ENCODE measurements at regions not wholly inside any gene's neighbourhood (a gene's known extent, or its start where the extent isn't known, plus 50 kb on each side); places are given as distances from the start of the nearest gene placed in this dataset.

DNA sequence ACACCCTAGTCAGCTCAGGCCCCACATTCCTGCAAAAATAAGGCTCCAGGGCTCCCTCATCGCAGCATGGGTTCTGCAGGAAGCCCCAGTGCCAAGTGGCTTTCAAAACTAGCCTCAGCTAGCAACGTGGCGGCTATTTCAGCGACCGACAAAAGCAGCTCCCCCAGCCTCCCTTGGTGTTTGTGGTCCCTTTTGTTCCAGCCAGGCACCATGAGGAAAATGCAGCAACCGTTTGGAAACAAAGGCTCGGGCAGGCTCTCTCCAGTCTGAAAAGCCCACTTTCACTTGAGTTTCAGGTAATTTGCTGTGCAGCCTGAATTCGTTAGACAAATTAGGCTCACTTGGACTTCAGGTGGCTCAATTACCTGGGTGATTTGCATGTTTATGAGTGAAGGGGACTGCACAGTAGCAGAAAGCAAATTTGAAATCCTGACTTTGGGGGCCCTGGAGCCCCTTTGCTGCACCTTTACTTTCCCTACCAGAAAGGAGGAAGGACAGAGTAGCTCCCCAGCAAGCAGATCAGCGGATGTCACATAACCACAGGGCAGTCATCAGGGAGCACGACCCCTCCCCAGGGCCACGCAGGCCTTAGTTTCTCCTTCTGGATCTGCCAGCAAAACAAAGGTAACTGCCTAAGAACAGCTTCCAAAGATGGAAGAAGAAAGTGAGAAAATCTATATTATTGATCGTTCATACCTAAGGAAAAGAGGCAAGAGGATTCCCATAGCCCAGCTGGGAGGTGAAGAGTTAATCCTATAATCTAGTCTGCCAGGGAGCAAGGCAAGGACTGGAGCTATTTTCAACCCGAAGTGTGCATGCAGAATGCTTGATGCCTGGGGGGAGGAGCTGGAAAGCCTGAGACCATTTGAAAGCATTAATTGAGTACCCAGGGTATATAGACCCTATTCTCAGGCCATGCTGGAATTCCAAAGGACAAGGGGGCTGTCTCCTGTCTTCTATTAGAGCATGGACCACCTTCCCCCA is 143.1 kb upstream of the SDK2 start:
- no peak for DNase-seq

DNA sequence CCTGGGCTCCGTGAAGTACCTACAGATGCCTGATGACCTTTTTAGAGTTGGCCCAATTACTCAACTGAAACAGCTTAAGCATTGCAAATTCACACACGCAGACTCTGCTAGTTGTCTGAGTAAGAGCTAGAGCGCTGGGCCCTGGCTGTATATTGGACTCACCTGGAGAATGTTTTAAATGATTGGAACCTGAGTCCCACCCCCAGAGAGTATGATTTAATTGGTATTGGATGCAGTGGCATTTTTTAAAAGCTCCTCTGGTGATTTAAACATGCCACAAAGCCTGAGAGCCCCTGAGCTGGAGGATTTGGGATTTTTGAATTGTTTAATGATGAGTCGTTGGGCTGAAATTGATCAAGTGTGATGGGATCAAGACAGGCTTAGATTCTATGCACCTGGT is 143.9 kb upstream of the SDK2 start:
- DNase-seq = no peak

DNA sequence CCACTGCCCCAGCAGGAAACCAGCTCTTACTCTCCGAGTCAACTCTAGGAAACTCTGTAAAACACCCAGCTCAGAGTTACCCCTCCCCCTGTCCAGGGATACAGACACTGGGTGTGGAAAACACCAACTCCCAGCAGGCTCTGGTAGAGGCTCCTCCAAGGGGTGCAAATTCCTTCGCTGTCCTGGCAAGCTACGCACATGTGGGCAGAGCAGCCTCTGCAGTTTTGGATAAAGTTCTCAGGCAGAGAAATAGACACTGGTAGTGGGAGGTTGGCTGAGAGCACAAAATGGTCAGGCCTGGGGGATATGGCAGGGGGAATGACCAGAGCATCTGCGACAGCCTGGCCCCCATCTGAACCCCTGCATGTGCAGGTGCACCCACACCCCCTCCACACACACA is 146.9 kb upstream of the SDK2 start:
- no peak for DNase-seq

DNA sequence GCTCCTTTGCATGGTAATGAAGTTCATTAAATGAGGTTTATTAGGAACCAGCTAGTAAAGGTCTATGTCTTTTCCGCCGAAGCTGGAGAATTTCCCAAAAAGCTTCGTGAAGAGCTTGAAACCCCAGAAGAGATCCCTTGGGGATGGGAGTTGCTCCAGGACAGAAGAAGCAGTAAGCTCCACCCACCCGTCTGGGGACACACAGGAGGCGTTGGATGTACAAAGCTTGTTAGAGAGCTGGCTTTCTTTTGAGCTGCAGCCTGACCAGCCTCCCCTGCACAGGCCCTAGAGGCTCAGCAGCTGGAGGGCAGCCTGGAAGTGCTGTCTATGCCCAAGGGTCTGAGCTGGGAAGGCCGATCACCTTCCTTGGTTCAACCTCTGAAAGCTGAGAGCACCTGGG is 147.4 kb upstream of the SDK2 start:
- DNase-seq = no peak

DNA sequence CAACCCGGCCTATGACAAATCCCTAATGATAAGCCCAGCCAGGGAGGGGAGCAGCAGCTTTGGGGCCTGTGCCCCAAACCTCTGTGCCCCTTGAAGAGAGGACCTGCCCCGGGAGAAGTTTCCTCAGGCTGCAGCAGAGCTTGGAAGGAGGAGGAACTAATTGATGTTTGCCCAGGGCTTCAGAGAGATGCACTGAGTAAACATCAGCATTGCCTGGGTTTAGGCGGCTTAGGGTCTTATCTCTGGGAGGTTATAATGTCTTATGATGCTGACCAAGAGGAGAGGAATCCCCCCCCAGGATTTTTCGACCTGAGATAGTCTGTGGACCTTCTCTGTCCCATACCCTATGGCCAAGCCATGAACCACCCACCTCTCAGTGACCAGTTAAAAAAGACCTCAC is 148.7 kb upstream of the SDK2 start:
- peak; percentile 20 for DNase-seq

DNA sequence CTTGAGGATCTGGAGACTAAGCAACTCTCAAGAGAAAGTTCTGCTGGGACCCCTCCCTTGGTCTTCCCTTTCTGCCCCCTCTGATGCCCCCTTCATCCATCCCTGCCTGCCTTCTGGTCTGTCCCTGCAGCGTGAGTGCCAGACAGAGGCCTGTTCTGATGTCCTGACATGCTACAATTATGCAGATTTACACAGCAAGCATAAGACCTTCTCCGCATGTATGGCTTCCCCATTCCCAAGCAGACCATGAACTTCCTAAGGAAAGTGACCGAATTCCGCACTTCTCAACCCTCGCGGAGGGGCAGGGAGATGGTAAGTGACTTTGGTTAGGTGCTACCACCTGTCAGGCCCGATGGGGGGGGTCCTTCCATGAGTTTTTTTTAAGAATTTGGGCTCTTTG is 150.1 kb upstream of the SDK2 start:
- DNase-seq = no peak

DNA sequence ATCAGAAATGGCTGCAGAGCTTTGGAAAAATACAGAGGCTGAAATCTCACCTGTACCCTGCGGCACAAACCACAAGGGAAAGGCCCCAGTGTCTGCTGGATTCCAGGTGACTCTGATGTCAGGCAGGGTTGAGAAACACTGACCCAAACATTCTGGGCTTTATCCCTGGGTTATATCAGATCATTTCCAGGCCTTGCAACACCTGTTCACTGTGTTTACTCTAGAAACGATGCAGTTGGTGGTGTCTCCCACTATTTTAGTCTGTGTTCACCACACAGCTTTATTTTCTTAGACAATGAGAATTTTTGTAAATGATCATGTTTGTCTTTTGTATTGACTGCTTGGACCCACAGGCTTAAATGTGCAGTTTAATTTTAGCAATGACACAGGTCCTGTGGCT is 151.5 kb upstream of the SDK2 start:
- peak; percentile 64 for DNase-seq

DNA sequence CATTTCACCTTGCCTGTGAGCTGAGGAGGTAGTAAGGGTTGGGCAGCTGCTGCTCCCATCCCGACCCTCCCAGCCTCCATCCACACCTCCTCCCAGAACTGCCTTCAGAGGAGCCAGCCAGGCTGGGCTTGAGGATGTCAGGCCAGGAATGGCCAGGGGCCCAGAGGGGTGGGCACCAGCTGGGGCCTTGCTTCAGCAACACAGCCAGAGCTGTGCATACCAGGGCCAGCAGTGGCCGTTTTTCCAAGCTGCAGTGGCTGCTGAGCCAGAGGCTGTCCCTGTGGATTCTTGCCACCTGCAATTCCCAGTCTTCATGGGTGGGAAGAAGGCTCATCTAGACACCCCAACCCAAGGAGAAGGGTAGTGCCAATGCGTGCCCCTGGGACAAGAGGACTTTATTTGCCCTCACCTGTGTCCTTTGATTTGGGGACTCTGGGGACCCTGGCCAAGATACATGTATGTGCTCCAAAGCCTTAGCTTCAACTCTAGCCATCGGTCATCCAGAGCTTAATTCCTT is 153.4 kb upstream of the SDK2 start:
- no peak for DNase-seq

DNA sequence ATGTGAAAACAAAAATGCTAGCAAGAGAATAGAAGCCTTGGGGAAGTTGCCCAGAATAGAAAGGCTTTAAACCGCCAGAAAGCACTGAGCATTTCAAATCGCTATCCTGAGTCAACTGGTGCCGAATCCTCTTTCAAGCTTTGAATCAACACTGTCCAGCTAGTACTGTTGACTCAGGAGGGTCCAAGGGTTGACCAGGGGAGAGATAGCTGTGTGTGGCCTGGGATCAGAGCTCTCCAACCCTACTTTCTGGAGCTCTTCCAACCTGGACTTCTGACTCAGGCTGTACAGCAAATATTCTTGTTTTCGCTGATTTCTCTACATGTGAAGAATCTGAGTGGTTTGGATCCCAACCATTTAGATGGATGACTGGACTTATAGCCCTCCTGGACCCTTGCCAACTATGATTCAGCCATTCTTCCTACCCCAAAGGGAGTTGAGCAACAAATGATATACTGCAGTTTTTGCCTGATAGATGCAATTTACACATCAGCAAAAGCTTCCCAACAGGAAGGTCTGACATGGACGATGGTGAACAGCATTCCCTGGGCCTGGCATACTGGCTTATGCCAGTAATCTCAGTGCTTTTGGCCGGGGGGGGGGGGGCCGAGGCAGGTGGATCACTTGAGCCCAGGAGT is 154.0 kb upstream of the SDK2 start:
- DNase-seq = peak; percentile 35

DNA sequence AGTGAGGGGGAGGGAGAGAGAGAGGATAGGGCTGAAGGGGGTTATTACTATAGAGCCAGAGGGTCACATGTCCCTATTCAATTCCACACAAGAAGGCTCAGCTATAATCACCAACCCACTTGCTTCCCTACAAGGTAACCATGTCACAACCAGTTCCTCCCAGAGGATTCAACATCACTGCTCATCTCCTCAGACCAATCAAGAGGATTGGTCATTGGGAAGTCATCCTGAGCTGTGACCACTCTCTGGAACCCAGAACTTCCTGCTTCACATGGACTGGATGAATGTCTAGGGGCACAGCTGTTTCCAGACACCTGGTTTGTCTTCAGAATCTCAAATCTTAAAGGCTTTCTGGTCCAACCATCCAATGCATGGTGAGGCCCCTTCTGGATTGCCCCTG is 154.9 kb upstream of the SDK2 start:
- DNase-seq = no peak

DNA sequence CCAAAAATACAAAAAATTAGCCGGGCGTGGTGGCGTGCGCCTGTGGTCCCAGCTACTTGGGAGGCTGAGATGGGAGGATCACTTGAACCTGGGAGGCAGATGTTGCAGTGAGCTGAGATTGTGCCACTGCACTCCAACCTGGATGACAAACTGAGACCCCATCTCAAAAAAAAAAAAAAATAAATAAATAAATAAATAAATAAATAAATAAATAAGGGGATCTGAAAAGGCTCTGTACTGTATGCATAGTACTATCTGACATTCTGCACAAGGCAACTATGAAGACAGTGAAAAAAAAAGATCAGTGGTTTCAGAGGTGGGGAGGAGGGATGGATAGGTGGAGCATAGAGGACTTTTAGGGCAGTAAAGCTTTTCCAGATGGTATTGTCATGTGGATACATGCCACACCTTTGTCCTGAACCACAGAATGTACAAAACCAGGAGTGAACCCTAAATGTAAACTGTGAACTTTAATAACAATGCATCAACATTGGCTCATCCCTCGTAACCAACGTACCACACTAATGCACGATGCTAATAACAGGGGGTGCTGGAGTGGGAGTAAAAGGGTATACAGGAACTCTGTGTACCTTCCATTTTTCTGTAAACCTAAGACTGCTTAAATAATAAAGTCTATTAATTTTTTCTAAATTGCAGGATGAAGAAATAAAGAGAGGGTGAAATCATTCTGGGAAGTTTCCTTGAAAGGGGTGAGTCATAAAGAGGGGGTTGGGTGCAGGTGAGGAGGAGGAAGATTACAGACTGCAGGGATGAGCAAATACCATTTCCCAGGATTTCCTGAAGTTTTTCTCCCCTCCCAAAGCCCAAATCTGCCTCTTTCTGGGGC is 155.8 kb upstream of the SDK2 start:
- no peak for DNase-seq

DNA sequence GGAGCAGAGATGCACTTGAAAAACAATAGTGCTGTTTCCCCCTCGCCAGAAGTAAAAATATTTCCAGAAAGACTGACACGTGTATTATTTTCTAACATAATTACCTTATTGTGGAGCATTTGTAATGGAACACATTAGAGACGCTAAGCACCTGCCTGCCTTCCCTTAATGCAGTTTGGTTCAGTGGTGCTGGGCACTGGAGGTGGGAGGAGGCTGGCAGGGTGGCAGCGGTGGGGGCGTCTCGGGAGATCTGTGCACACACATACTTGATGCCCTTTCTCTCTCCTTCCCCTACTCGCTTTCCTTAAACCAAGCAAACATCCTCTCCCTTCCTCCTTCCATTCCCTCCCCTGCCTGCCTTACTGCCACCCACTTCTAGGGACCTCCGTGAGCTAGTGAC is 156.6 kb upstream of the SDK2 start:
- DNase-seq = no peak

DNA sequence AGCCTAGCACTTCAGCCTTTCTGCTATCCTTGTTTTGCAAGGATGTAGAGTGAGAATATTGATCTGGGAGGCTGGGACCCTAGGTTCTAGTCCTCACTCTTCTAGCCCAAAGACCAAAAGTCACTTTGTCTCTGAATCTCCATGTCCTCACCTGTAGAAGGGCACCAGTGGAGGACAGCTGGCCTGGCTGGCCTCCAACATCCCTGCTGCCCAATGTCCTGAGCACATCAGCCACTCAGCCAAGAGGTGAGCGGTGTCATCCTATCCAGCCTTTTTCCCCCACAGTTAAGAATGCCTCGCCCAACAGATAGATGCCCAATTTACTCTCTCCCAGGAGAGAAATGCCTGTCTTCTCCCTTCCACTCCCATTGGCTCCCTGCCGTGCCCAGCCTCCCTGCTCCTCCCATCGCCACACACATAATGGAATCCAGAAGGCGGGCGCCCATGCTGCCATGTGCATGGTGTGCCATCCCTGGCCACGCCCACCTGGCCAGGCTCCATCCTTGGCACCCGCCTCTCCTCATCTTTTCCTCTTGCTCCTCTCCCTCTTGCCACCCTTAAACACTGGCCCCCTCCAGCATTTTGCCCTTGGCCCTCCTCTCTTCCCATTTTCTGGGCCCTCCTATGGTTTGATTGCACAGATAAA is 157.3 kb upstream of the SDK2 start:
- no peak for DNase-seq

DNA sequence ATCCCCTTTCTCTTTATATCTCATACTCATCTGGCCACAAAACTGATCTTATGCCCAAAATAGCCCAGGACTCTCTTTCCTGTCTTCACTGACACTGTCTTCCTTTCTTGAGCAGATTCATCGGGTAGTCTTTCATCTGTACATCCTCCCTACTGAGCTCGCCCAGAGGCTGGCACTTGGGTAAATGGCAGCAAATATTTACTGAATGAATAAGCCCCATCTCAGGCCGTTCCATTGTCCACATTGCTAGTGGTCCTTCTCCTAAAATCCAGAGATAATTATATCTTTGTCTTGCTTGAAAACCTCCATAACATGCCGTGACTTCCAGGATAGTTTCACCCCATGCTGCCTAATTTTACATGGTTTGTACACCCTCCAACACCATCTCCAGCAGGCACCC is 158.1 kb upstream of the SDK2 start:
- DNase-seq = no peak

DNA sequence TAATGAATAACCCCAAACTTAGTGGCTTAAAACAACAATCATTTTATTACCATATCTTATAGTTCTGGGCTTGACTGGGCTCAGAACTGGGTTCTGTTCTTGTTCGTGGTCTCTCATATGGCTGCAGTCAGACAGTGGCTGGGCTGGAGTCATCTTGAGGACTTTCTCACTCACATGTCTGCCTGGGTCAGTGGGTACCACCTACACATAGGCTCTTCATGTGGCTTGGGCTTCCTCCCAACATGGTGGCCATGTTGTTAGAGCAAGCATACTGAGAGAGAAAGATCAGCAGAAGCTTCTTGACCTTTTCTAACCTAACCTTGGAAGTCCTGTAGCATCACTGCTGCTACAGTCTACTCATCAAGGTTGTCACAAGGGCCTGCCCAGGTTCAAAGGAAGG is 158.6 kb upstream of the SDK2 start:
- DNase-seq = no peak

DNA sequence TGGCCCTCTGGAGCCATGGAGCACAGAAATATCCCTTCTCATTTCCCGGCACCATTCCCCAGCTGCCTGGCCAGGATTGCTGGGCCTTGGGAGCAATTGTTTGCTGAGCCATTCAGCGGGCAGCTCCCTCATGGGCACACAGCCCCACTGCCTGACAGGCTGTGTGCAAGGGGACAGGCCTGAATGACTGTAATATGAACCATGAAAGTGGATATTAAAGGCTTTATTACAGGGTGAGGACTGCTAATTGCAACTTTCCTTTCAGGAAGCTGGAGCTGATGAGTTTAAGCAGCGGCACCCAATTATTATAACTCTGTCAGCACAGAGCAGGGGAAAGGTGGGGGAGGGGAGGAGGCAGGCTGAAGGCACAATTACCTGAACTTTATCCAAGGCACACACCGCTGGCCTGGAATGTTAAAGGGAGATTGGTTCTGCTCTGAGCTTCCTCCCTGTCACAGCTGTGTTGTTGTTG is 159.8 kb upstream of the SDK2 start:
- DNase-seq = peak; percentile 89

DNA sequence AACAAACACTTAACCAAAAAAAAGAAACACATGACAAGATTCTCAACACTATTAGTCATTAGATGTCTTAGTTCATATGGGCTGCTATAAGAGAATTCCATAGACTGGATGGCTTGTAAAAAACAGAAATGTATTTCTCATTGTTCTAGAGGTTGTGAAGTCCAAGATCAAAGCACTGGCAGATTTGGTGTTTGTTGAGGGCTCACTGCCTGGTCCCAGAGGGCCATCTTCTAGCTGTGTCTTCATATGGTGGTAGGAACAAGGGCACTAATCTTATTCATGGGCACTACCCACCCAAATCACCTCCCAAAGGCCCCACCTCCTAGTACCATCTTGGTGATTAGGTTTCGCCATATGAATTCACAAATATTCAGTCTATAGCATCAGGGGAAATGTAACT is 162.5 kb upstream of the SDK2 start:
- no peak for DNase-seq

DNA sequence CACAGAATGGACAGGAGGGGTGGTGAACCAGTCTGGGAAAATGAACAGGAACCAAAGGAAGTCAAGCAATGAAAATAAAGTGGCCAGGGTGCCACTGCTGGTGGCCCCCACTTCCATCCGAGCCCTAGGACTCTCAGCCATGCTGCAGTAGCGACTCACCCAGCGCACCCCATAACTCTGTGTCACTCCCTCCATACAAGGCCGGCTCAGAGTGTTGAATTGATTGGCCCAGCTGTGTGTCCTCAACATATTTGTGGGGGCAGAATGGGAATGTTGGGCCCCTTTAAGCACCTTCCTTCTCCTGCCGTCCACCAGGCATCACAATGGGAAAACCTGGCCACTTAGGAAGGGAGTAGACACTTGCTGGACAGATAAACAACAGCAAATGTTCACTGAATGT is 169.0 kb upstream of the SDK2 start:
- no peak for DNase-seq

DNA sequence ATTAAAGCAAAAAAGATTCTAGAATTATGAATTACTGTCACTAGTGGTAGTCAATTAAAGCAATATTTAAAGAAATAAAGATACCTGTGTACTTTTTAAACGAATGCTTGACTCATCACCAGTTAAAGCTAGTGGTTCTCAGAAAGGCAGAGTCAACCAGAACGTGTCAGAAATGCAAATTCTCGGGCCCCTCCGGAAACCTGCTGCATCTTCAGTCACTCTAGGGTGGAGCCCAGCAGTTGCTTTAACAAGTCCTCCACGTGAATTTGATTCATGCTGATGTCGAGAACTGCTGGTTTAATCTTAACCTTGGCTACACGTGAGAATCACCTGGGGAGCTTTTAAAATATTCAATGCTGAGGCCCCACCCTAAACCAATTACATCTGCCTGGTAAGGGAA is 169.8 kb upstream of the SDK2 start:
- no peak for DNase-seq

DNA sequence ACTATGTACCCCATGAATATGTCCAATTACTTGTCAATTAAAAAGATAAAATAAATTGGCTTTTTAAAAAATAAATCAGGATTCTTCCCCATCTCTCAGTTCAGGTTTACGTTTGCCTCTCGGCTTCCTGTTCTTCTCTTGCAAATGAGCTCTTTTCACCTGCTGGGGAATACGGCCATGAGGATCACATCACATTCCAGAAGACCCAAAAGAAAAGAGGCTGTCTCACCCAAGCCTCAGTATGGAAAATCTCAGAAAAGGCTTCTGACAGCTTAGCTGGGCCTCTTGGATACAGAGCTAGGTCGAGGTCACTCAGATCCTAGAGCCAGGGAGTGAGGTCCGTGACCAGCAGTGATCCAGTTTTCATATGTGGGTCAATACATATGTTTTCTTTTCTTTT is 171.2 kb upstream of the SDK2 start:
- no peak for DNase-seq

DNA sequence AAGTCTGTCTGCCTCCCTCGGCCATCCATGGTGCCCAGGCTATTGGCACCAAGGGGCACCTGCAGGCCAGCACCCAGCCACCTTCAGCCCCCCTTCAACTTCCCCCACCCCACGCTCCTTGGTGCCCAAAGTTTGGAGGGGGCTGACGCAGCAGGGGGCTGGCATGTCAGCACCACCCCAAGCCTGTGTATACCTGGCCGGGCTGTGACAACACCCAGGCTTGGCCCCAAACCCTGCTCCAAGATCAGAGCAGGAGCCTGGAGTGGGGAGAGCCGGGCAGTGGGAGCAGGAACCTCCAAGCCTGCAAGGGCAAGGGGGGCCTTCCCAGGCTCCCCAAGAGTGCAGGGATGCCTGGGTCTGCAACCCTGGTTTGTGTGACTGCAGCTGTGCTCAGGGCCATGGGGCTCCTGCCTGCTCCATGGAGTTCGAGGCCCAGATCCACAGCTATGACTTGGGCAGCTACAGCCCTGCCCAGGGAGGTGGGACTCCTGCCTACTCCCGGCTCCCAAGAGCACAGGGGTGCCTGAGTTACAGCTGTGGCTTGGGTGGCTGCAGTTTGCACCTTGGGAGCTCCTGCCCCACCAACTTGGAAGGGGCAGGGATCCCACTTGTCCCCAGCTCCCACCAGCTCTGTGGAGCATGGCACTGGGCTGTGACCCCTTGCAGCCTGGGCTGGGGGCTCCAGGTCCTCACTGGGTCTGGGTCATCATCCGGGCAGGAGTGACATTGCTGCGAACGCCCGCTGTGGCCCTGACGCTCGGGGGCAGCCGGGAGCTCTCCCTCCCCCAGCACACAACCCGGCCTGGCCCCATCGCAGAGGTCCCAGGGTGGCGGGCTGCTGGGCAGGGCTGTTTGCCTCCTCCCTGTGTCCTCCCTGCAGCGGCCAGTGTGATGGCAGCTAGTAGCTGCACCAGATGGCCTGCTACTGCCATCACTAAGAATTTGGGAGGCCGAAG is 175.5 kb upstream of the SDK2 start:
- no peak for DNase-seq

Measured in NCI-H510A treated with DMSO at 0.1 percent for 48 hours (cell line).